ENCODE measurements at regions not wholly inside any gene's neighbourhood (a gene's known extent, or its start where the extent isn't known, plus 50 kb on each side); places are given as distances from the start of the nearest gene placed in this dataset.

GRCh38 chr4:187782286-187782824, 213.2 kb upstream of the ZFP42 start:
- no peaks in the 10 kb centered on the region for H4K20me1 ChIP-seq (replicated peaks in 1 of 2; ENCODE audit: control insufficient read depth in 1 of 2, insufficient read depth in 2 of 2, low read length in 2 of 2)
- no peak overlapping the region for H2BK15ac ChIP-seq (ENCODE audit: low read length)
- no peak for DNase-seq (ENCODE audit: low read depth in 1 of 2, low spot score in 2 of 2)
- H3K27me3 ChIP-seq (replicated peaks in 1 of 4; ENCODE audit: control insufficient read depth in 3 of 4, extremely low read depth in 1 of 4, insufficient read depth in 3 of 4, low read length in 3 of 4), result no peaks in the 10 kb centered on the region; a peak in 1 of 7 replicates
- H3K18ac ChIP-seq (ENCODE audit: extremely low read depth, low read length), result no peak overlapping the region
- POLR2A ChIA-PET (ENCODE audit: partially characterized antibody), result no interaction called here
- no peak overlapping the region for H2AK5ac ChIP-seq (ENCODE audit: low read depth, low read length)
- H3K4ac ChIP-seq (replicated peaks; ENCODE audit: insufficient read length, low read depth, low read length), result no peak overlapping the region
- no peaks in the 10 kb centered on the region for H3K79me1 ChIP-seq (ENCODE audit: low read depth, low read length)
- no peaks in the 10 kb centered on the region for H3K23me2 ChIP-seq (ENCODE audit: low read depth, low read length)
- H2BK5ac ChIP-seq (ENCODE audit: low read depth, low read length), result no peak overlapping the region
- FAIRE-seq, result no peak
- H3K27ac ChIP-seq (ENCODE audit: low read depth, low read length), result no peak overlapping the region
- H4K91ac ChIP-seq (replicated peaks; ENCODE audit: insufficient read length, low read length), result no peak overlapping the region
- H3K56ac ChIP-seq (replicated peaks; ENCODE audit: insufficient read length, low read depth, low read length), result no peak overlapping the region
- no peak overlapping the region for H3K4me3 ChIP-seq (ENCODE audit: extremely low read depth in 1 of 4, insufficient read depth in 2 of 4, low read depth in 3 of 4, low read length in 4 of 4)
- H3K36me3 ChIP-seq (ENCODE audit: control insufficient read depth in 2 of 4, insufficient read depth in 4 of 4, low read length in 3 of 4), result no peaks in the 10 kb centered on the region
- peaks cover 0 to 4% (median 1%) of the 10 kb centered on the region in 4 experiments; a peak in 1 of 7 replicates for H3K4me1 ChIP-seq (replicated peaks in 1 of 4; ENCODE audit: control insufficient read depth in 3 of 4, insufficient read depth in 4 of 4, low read length in 3 of 4)
- H3K79me2 ChIP-seq (ENCODE audit: control insufficient read depth in 1 of 2, insufficient read depth in 2 of 2, low read length in 2 of 2), result no peaks in the 10 kb centered on the region
- WGBS, 2 experiments (ENCODE audit: extremely low coverage in 1 of 2, insufficient coverage in 1 of 2, insufficient read length in 1 of 2, insufficient replicate concordance in 2 of 2, low coverage in 1 of 2, low lambda C conversion rate in 2 of 2, missing lambda C conversion rate in 1 of 2), result 88% methylated on average over 4 of the region's 4 CpGs; no CpG with 5 or more reads in 1 of the 2 experiments
- H3K4me2 ChIP-seq (ENCODE audit: insufficient read depth in 1 of 2, low read depth in 2 of 2, low read length in 2 of 2), result no peak overlapping the region
- H3K9ac ChIP-seq (replicated peaks in 1 of 4; ENCODE audit: extremely low read depth in 1 of 4, low read depth in 3 of 4, low read length in 3 of 4), result no peak overlapping the region
- H2BK120ac ChIP-seq (replicated peaks; ENCODE audit: low read depth, low read length), result no peak overlapping the region
- no peak overlapping the region for H3K23ac ChIP-seq (ENCODE audit: insufficient read length)
- peaks cover 2 to 6% of the 10 kb centered on the region in 2 experiments; a peak in 2 of 4 replicates for H3K9me3 ChIP-seq (ENCODE audit: insufficient read depth in 2 of 2, low read depth in 1 of 2, low read length in 1 of 2)
- H2BK12ac ChIP-seq (ENCODE audit: low read depth, low read length), result no peak overlapping the region
- CTCF ChIA-PET (ENCODE audit: partially characterized antibody), result interaction anchor here (0.6 kb wide), 1 partner anchor 30 kb away, joined by 3 read pairs; no protein-coding TSS in a partner anchor
- H2AFZ ChIP-seq (ENCODE audit: low read length), result no peak overlapping the region
- no peak overlapping the region for H4K8ac ChIP-seq (ENCODE audit: extremely low read depth, insufficient read depth, low read length)
- H2BK20ac ChIP-seq (ENCODE audit: low read length), result no peak overlapping the region
- H4K5ac ChIP-seq (ENCODE audit: insufficient read length, low read depth, low read length), result no peak overlapping the region
- H3K14ac ChIP-seq (ENCODE audit: insufficient read length), result no peak overlapping the region

Measured in H1 (cell line).